MCF 10A (cell line): ENCODE measurements at regions not wholly inside any gene's neighbourhood (a gene's known extent, or its start where the extent isn't known, plus 50 kb on each side); places are given as distances from the start of the nearest gene placed in this dataset.

ENCODE experiments used
- BruUV-seq: library from RNA; stranded (reverse); fragments of 400-500 nt; replicated peaks from 2 replicates; lab custom pipeline; 2021; lab: Mats Ljungman, UMichigan
- CTCF ChIA-PET: fragments of 300-600 bp; sonication (Branson Sonifier 250); formaldehyde crosslinking; extraction: SDS; loops from one replicate; lab custom pipeline; 2021; ENCODE audit warnings: antibody characterized with exemption, inconsistent platforms; lab: Yijun Ruan, JAX
- POLR2A ChIA-PET: fragments of 300-600, 350-650 bp; sonication (Branson Sonifier 250); formaldehyde crosslinking; extraction: SDS; loops from one replicate; lab custom pipeline; 2020; ENCODE audit warnings: antibody characterized with exemption, inconsistent platforms; lab: Yijun Ruan, JAX
- DNase-seq: peaks from one replicate; pipeline ENCODE4 v3.0.0-alpha.2; 2018; ENCODE audit not compliant: unreplicated experiment
- H3K27ac Mint-ChIP-seq: one replicate; pipeline ENCODE4 v1.8.0; 2022; ENCODE audit warnings: mild to moderate bottlenecking, low read depth, mixed read lengths; ENCODE audit not compliant: unreplicated experiment
- H3K27me3 Mint-ChIP-seq: one replicate; pipeline ENCODE4 v1.8.0; 2022; ENCODE audit warnings: mixed read lengths; ENCODE audit not compliant: insufficient read depth, unreplicated experiment
- H3K36me3 Mint-ChIP-seq: one replicate; pipeline ENCODE4 v1.8.0; 2022; ENCODE audit warnings: mild to moderate bottlenecking, moderate library complexity, mixed read lengths; ENCODE audit not compliant: insufficient read depth, unreplicated experiment
- H3K4me1 Mint-ChIP-seq: one replicate; pipeline ENCODE4 v1.8.0; 2022; ENCODE audit warnings: mixed read lengths; ENCODE audit not compliant: insufficient read depth, unreplicated experiment
- H3K4me3 Mint-ChIP-seq: one replicate; pipeline ENCODE4 v1.8.0; 2022; ENCODE audit warnings: mild to moderate bottlenecking, moderate library complexity, mixed read lengths; ENCODE audit not compliant: unreplicated experiment
- H3K9me3 Mint-ChIP-seq: one replicate; pipeline ENCODE4 v1.8.0; 2022; ENCODE audit warnings: mixed read lengths; ENCODE audit not compliant: unreplicated experiment
- intact Hi-C: fragments of 100-400 bp; cut with micrococcal nuclease; formaldehyde crosslinking; loops from 2 replicates; pipeline ENCODE4 v1.14.1; 2022
- TF ChIP-seq, protein P1 (sequence below): fragments of 200-600 bp; IDR thresholded peaks from one replicate; pipeline ENCODE4 v1.8.0; 2022; ENCODE audit warnings: antibody characterized with exemption, mild to moderate bottlenecking; ENCODE audit not compliant: unreplicated experiment

DNA sequence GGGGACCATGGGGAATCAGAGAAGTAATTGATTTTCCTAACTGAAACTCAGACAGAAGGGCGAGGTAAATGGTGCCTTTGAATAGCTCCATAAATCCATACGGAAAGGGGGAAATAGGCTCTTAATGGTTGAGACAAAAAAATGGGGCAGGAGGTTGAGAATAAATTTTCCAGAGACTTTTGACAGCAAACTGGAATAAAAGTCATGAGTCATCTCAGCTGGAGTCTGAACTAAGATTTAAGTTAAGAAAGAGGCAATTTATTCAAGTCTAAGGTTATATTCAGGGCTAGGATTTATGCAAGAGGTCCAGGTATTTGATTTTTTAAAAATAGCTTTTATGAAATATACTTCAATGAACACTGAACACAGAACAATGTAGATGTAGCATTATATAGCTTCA is 238.7 kb upstream of the RORA start:
- Mint-ChIP-seq H3K36me3 (no peaks in the 10 kb centered on the region), H3K9me3 (no peaks in the 10 kb centered on the region), H3K4me3 (no peak overlapping the region), H3K27ac (no peak overlapping the region), H3K4me1 (peaks cover 5% of the 10 kb centered on the region), H3K27me3 (no peaks in the 10 kb centered on the region)
- ChIA-PET POLR2A (no interaction called here), CTCF (interaction anchor here (1.2 kb wide), 1 partner anchor 8 kb away, joined by 3 read pairs; no protein-coding TSS in a partner anchor)
- intact Hi-C loops: no loop called here
- TF ChIP-seq, protein P1, sequence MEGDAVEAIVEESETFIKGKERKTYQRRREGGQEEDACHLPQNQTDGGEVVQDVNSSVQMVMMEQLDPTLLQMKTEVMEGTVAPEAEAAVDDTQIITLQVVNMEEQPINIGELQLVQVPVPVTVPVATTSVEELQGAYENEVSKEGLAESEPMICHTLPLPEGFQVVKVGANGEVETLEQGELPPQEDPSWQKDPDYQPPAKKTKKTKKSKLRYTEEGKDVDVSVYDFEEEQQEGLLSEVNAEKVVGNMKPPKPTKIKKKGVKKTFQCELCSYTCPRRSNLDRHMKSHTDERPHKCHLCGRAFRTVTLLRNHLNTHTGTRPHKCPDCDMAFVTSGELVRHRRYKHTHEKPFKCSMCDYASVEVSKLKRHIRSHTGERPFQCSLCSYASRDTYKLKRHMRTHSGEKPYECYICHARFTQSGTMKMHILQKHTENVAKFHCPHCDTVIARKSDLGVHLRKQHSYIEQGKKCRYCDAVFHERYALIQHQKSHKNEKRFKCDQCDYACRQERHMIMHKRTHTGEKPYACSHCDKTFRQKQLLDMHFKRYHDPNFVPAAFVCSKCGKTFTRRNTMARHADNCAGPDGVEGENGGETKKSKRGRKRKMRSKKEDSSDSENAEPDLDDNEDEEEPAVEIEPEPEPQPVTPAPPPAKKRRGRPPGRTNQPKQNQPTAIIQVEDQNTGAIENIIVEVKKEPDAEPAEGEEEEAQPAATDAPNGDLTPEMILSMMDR: no peak
- no TSS peak for BruUV-seq
- DNase-seq: no peak

DNA sequence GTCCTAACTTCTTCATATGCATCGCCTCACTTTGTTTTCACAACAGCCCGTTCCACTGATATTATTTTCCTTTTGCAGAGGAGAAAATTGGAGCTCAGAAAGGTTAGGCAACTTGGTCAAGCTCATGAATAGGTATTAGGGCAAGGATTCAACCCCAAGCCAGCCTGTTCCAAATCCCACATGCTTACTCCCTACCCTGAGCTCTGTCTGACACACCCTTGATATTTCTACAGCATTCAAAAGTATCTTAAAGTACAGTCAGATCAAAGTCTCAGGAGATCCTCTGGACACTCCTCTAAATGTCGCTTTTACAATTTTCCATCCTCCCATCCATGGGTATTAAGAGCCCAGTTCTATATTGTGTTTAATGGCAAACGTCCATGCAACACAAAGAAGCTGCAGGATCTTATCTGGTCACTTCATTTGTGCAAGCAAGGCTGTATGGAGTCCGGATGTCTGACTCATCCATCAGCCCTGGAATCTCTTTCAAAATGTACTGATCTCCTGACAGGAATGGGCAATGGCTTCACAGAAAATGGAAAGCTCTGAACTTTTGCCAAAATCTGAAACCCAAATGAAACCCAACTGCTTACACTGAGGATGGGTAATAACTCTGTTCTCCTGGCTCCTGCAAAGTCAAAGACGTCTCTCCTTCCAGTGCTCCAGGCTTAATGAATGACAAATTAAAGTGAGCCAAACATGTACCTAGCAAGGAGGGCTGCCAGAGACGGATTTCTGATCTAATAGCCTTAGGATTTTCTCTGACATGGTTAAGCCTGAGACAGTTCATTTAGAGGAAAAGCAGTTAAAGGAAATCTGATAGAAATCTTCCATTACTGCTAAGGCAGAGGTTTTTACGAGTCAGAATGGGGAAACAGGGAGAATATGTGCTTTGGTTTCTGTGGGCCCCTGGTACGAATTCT is 230.9 kb upstream of the RORA start:
- peak; percentile 91 for DNase-seq
- Mint-ChIP-seq H3K27me3 (no peaks in the 10 kb centered on the region), H3K4me3 (peak overlapping the region; percentile 26), H3K36me3 (no peaks in the 10 kb centered on the region), H3K4me1 (peaks cover 13% of the 10 kb centered on the region), H3K9me3 (no peaks in the 10 kb centered on the region), H3K27ac (peak overlapping the region; percentile 79)
- intact Hi-C loops: no loop called here
- TF ChIP-seq, protein P1: no peak
- BruUV-seq: no TSS peak
- CTCF ChIA-PET: interaction anchor here (0.5 to 1.6 kb wide), 2 partner anchors 8 to 267 kb away, joined by 3 read pairs; no protein-coding TSS in a partner anchor
- POLR2A ChIA-PET: interaction anchor here (0.7 to 1.1 kb wide), 2 partner anchors 12 to 21 kb away, joined by 3 read pairs; no protein-coding TSS in a partner anchor

DNA sequence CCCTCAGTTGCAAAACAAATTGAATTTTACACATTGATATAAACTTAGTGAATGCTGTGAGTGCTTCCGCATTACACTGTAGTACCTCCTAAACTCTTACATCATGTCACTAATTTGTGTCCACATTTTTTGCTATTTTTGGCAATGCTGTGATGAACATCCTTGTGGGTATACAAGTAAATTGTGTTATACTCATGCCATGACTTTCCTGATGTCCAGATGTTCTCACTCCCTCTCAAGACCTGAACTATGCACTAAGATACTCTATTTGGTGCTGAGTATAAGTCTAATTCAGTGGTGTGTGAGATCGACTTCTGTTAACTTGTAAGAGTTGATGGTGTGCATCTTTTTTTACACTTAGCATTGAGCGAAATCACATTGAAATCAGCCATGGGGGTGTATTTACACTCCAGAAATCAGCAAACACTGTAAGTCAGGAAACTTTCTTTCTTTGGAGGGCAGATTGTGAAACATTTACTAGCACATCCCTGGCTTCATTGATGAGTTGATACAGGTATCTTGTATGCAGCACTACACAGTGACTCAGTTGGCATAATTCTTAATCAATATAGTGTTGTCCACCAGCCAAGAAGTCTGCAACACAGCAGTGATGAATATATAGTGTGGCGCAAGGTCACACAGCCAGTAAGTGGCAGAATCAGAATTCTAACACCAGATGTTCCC is 228.1 kb upstream of the RORA start:
- H3K27ac Mint-ChIP-seq: no peak overlapping the region
- H3K36me3 Mint-ChIP-seq: no peaks in the 10 kb centered on the region
- H3K27me3 Mint-ChIP-seq: no peaks in the 10 kb centered on the region
- TF ChIP-seq, protein P1: no peak
- no peaks in the 10 kb centered on the region for H3K9me3 Mint-ChIP-seq
- ChIA-PET POLR2A (no interaction called here), CTCF (no interaction called here)
- H3K4me1 Mint-ChIP-seq: peaks cover 13% of the 10 kb centered on the region
- intact Hi-C loops: no loop called here
- no peak overlapping the region for H3K4me3 Mint-ChIP-seq
- no TSS peak for BruUV-seq
- DNase-seq: no peak

DNA sequence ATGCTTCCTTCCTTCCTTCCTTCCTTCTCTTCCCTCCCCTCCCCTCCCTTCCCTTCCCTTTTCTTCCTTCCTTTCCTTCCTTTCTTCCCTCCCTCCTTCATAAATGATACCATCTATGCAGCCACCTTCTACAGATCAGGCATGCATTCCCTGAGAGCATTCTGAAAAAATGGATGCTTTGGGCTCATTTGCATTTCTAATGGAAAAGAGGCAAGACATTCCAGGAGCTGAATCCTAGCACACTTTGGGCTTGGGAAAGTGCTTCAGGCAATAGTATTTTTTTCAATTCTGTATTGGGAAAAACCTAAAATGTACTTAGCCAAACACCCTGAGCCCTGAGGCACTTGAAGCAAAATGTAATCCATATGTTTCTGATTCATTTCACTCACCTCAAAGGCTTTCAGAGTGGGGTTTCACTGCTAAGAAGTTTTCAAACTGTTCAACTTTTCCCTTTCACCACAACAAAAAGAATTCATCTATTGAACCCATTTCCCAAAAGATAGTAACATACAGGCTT is 220.1 kb upstream of the RORA start:
- Mint-ChIP-seq H3K4me1 (peaks cover 6% of the 10 kb centered on the region), H3K27ac (no peak overlapping the region), H3K27me3 (no peaks in the 10 kb centered on the region), H3K4me3 (no peak overlapping the region), H3K36me3 (no peaks in the 10 kb centered on the region), H3K9me3 (no peaks in the 10 kb centered on the region)
- no peak for DNase-seq
- ChIA-PET CTCF (interaction anchor here (1.1 kb wide), 1 partner anchor 15 kb away, joined by 6 read pairs; no protein-coding TSS in a partner anchor), POLR2A (interaction anchor here (0.6 kb wide), 1 partner anchor 14 kb away, joined by 8 read pairs; no protein-coding TSS in a partner anchor)
- BruUV-seq: no TSS peak
- TF ChIP-seq, protein P1: no peak
- intact Hi-C loops: no loop called here
